GM23248 (cell line): ENCODE measurements at regions not wholly inside any gene's neighbourhood (a gene's known extent, or its start where the extent isn't known, plus 50 kb on each side); places are given as distances from the start of the nearest gene placed in this dataset.

Experiments
- EZH2 ChIP-seq: fragments of 200-600 bp; sonication (generic); IDR thresholded peaks from 2 replicates; pipeline ENCODE4 v1.6.1; 2018; ENCODE audit warnings: antibody characterized with exemption, mild to moderate bottlenecking; ENCODE audit not compliant: insufficient read depth, poor library complexity, severe bottlenecking
- EZH2phosphoT487 ChIP-seq: fragments of 200-600 bp; sonication (generic); IDR thresholded peaks from 2 replicates; pipeline ENCODE4 v1.6.1; 2018; ENCODE audit warnings: antibody characterized with exemption, moderate library complexity, mild to moderate bottlenecking, low read depth; ENCODE audit not compliant: insufficient read depth

DNA sequence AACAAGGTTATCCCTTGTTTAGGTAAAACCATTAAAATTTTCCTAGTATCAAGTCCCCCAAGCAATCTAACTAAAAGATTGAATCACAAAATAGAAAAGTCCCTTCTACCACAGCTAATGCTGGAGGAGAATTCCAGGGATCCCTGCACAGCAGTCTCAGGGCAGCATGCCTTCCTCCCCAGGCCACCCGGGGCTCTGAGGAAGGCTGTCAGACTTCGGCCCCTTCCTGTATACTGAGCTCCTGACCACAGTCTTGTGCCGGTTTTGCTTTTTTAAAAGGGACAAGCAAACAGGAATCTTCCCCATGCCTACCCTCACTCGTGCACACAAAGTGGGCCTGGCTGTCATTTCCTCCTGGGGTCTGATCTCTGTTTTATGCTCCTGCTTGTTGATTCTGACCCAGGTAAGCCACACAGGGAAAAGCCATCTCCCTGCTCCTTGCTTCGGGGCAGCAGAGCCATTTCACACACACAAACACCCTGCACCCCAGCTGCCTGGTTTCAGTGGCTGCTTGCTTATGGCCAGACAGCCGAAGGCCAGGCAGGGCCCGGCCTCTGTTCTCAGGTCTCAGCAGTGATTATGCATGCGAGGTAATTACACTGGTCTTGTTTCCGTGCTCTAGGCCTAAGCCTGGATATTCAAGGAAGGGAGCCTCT, 211.9 kb downstream of the NXNL2 start:
- TF ChIP-seq EZH2 (no peak), EZH2phosphoT487 (no peak)
